ENCODE measurements at regions not wholly inside any gene's neighbourhood (a gene's known extent, or its start where the extent isn't known, plus 50 kb on each side); places are given as distances from the start of the nearest gene placed in this dataset.

- TF ChIP-seq CTCF (IDR thresholded peaks at IDR 0.05; ENCODE audit: insufficient read depth, low read length) = no peak
- TF ChIP-seq, protein P1, sequence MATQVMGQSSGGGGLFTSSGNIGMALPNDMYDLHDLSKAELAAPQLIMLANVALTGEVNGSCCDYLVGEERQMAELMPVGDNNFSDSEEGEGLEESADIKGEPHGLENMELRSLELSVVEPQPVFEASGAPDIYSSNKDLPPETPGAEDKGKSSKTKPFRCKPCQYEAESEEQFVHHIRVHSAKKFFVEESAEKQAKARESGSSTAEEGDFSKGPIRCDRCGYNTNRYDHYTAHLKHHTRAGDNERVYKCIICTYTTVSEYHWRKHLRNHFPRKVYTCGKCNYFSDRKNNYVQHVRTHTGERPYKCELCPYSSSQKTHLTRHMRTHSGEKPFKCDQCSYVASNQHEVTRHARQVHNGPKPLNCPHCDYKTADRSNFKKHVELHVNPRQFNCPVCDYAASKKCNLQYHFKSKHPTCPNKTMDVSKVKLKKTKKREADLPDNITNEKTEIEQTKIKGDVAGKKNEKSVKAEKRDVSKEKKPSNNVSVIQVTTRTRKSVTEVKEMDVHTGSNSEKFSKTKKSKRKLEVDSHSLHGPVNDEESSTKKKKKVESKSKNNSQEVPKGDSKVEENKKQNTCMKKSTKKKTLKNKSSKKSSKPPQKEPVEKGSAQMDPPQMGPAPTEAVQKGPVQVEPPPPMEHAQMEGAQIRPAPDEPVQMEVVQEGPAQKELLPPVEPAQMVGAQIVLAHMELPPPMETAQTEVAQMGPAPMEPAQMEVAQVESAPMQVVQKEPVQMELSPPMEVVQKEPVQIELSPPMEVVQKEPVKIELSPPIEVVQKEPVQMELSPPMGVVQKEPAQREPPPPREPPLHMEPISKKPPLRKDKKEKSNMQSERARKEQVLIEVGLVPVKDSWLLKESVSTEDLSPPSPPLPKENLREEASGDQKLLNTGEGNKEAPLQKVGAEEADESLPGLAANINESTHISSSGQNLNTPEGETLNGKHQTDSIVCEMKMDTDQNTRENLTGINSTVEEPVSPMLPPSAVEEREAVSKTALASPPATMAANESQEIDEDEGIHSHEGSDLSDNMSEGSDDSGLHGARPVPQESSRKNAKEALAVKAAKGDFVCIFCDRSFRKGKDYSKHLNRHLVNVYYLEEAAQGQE (IDR thresholded peaks at IDR 0.05; ENCODE audit: insufficient replicate concordance, low read depth) = no peak
- no peak for TF ChIP-seq POLR2AphosphoS5 (IDR thresholded peaks at IDR 0.05; ENCODE audit: low read depth)
These were observed 145.4 kb upstream of the SFSWAP start for GRCh38 chr12:131565267-131566015.
